Uterus (tissue), 3 donors: ENCODE measurements at regions not wholly inside any gene's neighbourhood (a gene's known extent, or its start where the extent isn't known, plus 50 kb on each side); places are given as distances from the start of the nearest gene placed in this dataset.
"Not testable (repeated sequence)": the region's sequence is repeated elsewhere in the genome, so short reads cannot be mapped to it uniquely, and the experiment has no call there.

Experiments
- DNase-seq, 2 donors: peaks; one replicate each; pipeline ENCODE4 v3.0.0-alpha.2; 2019 to 2020
- H3K27ac ChIP-seq, 2 donors: fragments of 200-600 bp; sonication (generic); 1 replicate in 1 of 2; 2 replicates in 1 of 2; pipeline ENCODE4 v1.5.1; 2016 to 2018
- H3K27me3 ChIP-seq, 2 donors: fragments of 200-600 bp; sonication (generic); one replicate each; pipeline ENCODE4 v1.5.1; 2018 to 2019; ENCODE audit warnings: control low read depth in 1 of 2
- H3K36me3 ChIP-seq, 2 donors: fragments of 200-600 bp; sonication (generic); one replicate each; pipeline ENCODE4 v1.5.1; 2019; ENCODE audit warnings: control low read depth in 1 of 2
- H3K4me1 ChIP-seq, 2 donors: fragments of 200-600 bp; sonication (generic); one replicate each; pipeline ENCODE4 v1.5.1; 2018 to 2019; ENCODE audit warnings: control low read depth in 1 of 2
- H3K4me3 ChIP-seq, 2 donors: fragments of 200-600 bp; sonication (generic); 1 replicate in 1 of 2; 2 replicates in 1 of 2; pipeline ENCODE4 v1.5.1; 2018 to 2019; ENCODE audit warnings: mild to moderate bottlenecking in 1 of 2
- H3K9me3 ChIP-seq, 2 donors: fragments of 200-600 bp; sonication (generic); one replicate each; pipeline ENCODE4 v1.5.1; 2019; ENCODE audit warnings: control low read depth in 1 of 2
- CTCF ChIP-seq, 4 experiments: fragments of 200-600 bp in 2 of 4; fragments of 450-650 bp in 2 of 4; sonication (generic) in 2 of 4; IDR thresholded peaks; one replicate each; pipeline ENCODE4 v1.5.1; 2016 to 2019; ENCODE audit warnings: antibody characterized with exemption in 4 of 4, mild to moderate bottlenecking in 2 of 4, moderate library complexity in 1 of 4
- POLR2A ChIP-seq, 2 donors: fragments of 450-650 bp; IDR thresholded peaks; one replicate each; pipeline ENCODE4 v1.6.1; 2016; ENCODE audit warnings: antibody characterized with exemption in 2 of 2, mild to moderate bottlenecking in 1 of 2, moderate library complexity in 1 of 2
- intact Hi-C: fragments of 100-400 bp; cut with DNase I; formaldehyde crosslinking; loops from one replicate; pipeline ENCODE4 v1.15.1; 2023; ENCODE audit warnings: low total_unique reads
- donor health status: DM: yes; HTN: yes; CAD: no.

DNA sequence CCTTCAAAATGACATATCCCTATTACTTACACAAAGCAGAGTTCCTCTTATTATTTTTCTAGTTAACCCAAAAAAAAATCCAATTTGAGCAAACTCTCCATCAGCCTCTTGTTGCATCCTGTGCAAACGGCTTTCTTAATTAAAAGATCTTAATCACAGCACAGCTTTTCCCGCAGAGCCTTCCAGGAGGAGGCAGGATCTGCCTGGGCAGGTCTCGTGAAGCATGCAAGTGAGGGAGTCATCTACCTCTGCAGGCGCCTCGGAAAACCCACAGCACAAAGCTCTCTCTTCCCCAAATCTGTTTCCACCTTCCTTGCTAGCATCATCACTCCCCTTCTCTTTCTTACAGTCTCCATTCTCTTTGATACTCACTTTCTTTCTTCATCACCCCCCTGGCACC, 100.4 kb downstream of the EN1 start:
- no peak for TF ChIP-seq CTCF (IDR thresholded peaks at IDR 0.05)
- no peak for TF ChIP-seq POLR2A (IDR thresholded peaks at IDR 0.05)
- H3K4me1 ChIP-seq = no peaks in the 10 kb centered on the region
- DNase-seq = no peak
- H3K4me3 ChIP-seq = no peak overlapping the region
- H3K9me3 ChIP-seq = no peaks in the 10 kb centered on the region
- H3K27ac ChIP-seq = no peak overlapping the region
- intact Hi-C loops = no loop called here
- H3K27me3 ChIP-seq = no peaks in the 10 kb centered on the region
- no peaks in the 10 kb centered on the region for H3K36me3 ChIP-seq

- H3K9me3 ChIP-seq, H3K4me3 ChIP-seq, H3K4me1 ChIP-seq, H3K27ac ChIP-seq, H3K36me3 ChIP-seq, DNase-seq, H3K27me3 ChIP-seq, intact Hi-C loops: not testable (repeated sequence)
Observed at GRCh38 chr2:118744682-118745181, 102.7 kb downstream of the EN1 start.

DNA sequence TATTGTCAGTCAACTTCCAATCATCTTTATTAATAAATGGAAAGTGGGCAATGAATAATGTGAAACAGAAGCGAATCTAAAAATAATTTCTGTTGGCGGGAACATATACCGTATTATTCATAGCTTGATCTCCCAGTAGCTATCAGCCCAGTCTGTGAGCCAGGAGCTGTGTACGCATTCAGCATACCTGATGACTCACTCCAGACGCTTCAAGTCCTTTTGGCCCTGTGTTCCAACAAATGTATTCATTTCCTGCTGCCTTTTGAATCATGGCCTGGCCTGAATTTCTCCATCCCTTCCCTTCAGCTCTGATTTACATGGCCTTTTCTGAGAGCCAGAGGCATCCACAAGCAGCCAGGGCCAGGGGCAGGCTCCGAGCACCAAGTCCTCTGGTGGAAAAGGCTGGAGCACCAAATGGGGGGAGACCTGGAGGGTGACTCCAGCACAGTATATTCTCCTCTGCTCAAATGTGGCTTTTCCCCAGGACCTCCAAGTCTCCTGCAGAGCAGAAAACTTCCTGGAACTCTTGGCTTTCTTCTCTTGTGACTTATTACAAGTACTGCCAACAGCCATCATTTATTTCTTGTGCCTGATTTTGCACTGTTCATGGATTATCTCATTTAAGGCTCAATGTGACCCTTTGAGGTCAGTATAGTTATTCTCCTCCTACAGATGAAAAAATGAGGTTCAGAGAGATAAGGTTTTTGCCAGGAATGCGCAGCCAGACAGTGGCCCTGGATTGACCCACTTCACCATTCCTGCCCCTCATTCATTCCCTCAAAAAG, 108.7 kb downstream of the EN1 start:
- Histone ChIP-seq H3K27me3 (no peaks in the 10 kb centered on the region), H3K4me3 (no peak overlapping the region), H3K36me3 (no peaks in the 10 kb centered on the region), H3K9me3 (no peaks in the 10 kb centered on the region), H3K27ac (no peak overlapping the region), H3K4me1 (no peaks in the 10 kb centered on the region)
- peak; percentile 22 to 46 for DNase-seq
- TF ChIP-seq CTCF (IDR thresholded peaks at IDR 0.05) (no peak), POLR2A (IDR thresholded peaks at IDR 0.05) (no peak)
- intact Hi-C loops = no loop called here

DNA sequence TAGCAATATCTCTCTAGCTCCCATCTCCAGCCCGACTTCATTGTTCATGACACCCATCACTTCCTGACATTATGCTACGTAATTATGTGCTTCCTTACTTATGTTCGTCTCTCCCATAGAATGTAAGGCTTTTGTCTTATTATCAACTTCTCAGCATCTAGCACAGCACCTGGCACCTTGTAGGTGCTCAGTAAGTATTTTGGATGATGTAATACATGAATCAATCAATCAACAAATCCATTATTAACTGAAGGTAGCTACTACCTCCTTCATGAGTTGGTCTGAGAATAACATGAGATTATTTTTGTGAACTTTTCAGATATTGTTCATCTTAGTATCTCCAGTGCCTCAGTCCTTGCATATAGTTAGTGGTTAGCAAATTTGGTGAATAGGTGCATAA, 109.3 kb downstream of the EN1 start:
- no peaks in the 10 kb centered on the region for H3K36me3 ChIP-seq
- H3K4me3 ChIP-seq = no peak overlapping the region
- no peaks in the 10 kb centered on the region for H3K4me1 ChIP-seq
- DNase-seq = no peak
- no peak overlapping the region for H3K27ac ChIP-seq
- H3K27me3 ChIP-seq = no peaks in the 10 kb centered on the region
- intact Hi-C loops = no loop called here
- TF ChIP-seq CTCF (IDR thresholded peaks at IDR 0.05) (no peak), POLR2A (IDR thresholded peaks at IDR 0.05) (no peak)
- H3K9me3 ChIP-seq = no peaks in the 10 kb centered on the region

- no peaks in the 10 kb centered on the region for H3K9me3 ChIP-seq
- intact Hi-C loops = no loop called here
- no peak for DNase-seq
- no peaks in the 10 kb centered on the region for H3K27me3 ChIP-seq
- no peak overlapping the region for H3K4me3 ChIP-seq
- no peaks in the 10 kb centered on the region for H3K36me3 ChIP-seq
- TF ChIP-seq POLR2A (IDR thresholded peaks at IDR 0.05) = no peak
- TF ChIP-seq CTCF (IDR thresholded peaks at IDR 0.05) = no peak
- no peak overlapping the region for H3K27ac ChIP-seq
- no peaks in the 10 kb centered on the region for H3K4me1 ChIP-seq
Observed at GRCh38 chr2:118737684-118738083, 109.8 kb downstream of the EN1 start.
